BE2C (cell line): ENCODE measurements at regions not wholly inside any gene's neighbourhood (a gene's known extent, or its start where the extent isn't known, plus 50 kb on each side); places are given as distances from the start of the nearest gene placed in this dataset.
"Not testable (repeated sequence)": the region's sequence is repeated elsewhere in the genome, so short reads cannot be mapped to it uniquely, and the experiment has no call there.

Source experiments
- DNase-seq: peaks from one replicate; pipeline ENCODE4 v3.0.0-alpha.2; 2020
- H3K27me3 ChIP-seq: fragments of 250-450 bp; sonication (Bioruptor Pico); 2 replicates; pipeline ENCODE4 v1.5.1; 2020; ENCODE audit warnings: mild to moderate bottlenecking
- H3K36me3 ChIP-seq: fragments of 250-450 bp; sonication (Bioruptor Pico); 2 replicates; pipeline ENCODE4 v1.5.1; 2020; ENCODE audit warnings: mild to moderate bottlenecking
- H3K4me1 ChIP-seq: fragments of 250-450 bp; sonication (Bioruptor Pico); 2 replicates; pipeline ENCODE4 v1.5.1; 2020
- H3K4me3 ChIP-seq: 2 replicates; pipeline ENCODE4 v1.5.1; 2011; ENCODE audit warnings: low read depth, low read length
- H3K9me3 ChIP-seq: fragments of 250-450 bp; sonication (Bioruptor Pico); 2 replicates; pipeline ENCODE4 v1.5.1; 2020
- CTCF ChIP-seq: IDR thresholded peaks from 2 replicates; pipeline ENCODE4 v1.5.1; 2012; ENCODE audit warnings: mild to moderate bottlenecking, low read depth, low read length

- H3K4me3 ChIP-seq = no peak overlapping the region
- TF ChIP-seq CTCF = no peak
- H3K36me3 ChIP-seq = no peaks in the 10 kb centered on the region
- H3K4me1 ChIP-seq = no peaks in the 10 kb centered on the region
- H3K27me3 ChIP-seq = no peaks in the 10 kb centered on the region
- no peaks in the 10 kb centered on the region for H3K9me3 ChIP-seq
- no peak for DNase-seq
These were observed 97.7 kb upstream of the KIF2A start for GRCh38 chr5:62208218-62208852.

GRCh38 chr5:62211405-62211804 is 94.6 kb upstream of the KIF2A start:
- no peaks in the 10 kb centered on the region for H3K9me3 ChIP-seq
- H3K27me3 ChIP-seq = 0 out of 2 replicates have a peak, but pooled peaks cover 5% of the 10 kb centered on the region
- no peak overlapping the region for H3K4me3 ChIP-seq
- TF ChIP-seq CTCF = no peak
- H3K4me1 ChIP-seq = no peaks in the 10 kb centered on the region
- no peaks in the 10 kb centered on the region for H3K36me3 ChIP-seq
- no peak for DNase-seq

GRCh38 chr5:62212648-62213047 is 93.4 kb upstream of the KIF2A start:
- H3K9me3 ChIP-seq = no peaks in the 10 kb centered on the region
- H3K4me1 ChIP-seq = no peaks in the 10 kb centered on the region
- DNase-seq = no peak
- H3K36me3 ChIP-seq = no peaks in the 10 kb centered on the region
- TF ChIP-seq CTCF = no peak
- H3K27me3 ChIP-seq = 0 out of 2 replicates have a peak, but pooled peaks cover 5% of the 10 kb centered on the region
- H3K4me3 ChIP-seq = no peak overlapping the region

GRCh38 chr5:62214701-62215100 is 91.3 kb upstream of the KIF2A start:
- Histone ChIP-seq H3K27me3 (0 out of 2 replicates have a peak, but pooled peaks cover 5% of the 10 kb centered on the region), H3K36me3 (no peaks in the 10 kb centered on the region), H3K9me3 (no peaks in the 10 kb centered on the region), H3K4me3 (no peak overlapping the region), H3K4me1 (no peaks in the 10 kb centered on the region)
- no peak for TF ChIP-seq CTCF
- no peak for DNase-seq

GRCh38 chr5:62216603-62217002 is 89.4 kb upstream of the KIF2A start:
- not testable (repeated sequence) for H3K4me1 ChIP-seq, H3K27me3 ChIP-seq, H3K9me3 ChIP-seq, H3K4me3 ChIP-seq, H3K36me3 ChIP-seq, DNase-seq

GRCh38 chr5:62217095-62217494 is 88.9 kb upstream of the KIF2A start:
- not testable (repeated sequence) for H3K36me3 ChIP-seq, H3K27me3 ChIP-seq, H3K4me3 ChIP-seq, DNase-seq, H3K4me1 ChIP-seq, H3K9me3 ChIP-seq

- H3K4me3 ChIP-seq, DNase-seq, H3K36me3 ChIP-seq, H3K27me3 ChIP-seq, H3K4me1 ChIP-seq, H3K9me3 ChIP-seq: not testable (repeated sequence)
These were observed 87.1 kb upstream of the KIF2A start for GRCh38 chr5:62218860-62219259.

- not testable (repeated sequence) for H3K9me3 ChIP-seq, H3K4me1 ChIP-seq, H3K36me3 ChIP-seq, H3K4me3 ChIP-seq, DNase-seq, H3K27me3 ChIP-seq
These were observed 84.1 kb upstream of the KIF2A start for GRCh38 chr5:62221881-62222280.

- H3K4me1 ChIP-seq, H3K27me3 ChIP-seq, H3K4me3 ChIP-seq, DNase-seq, H3K9me3 ChIP-seq, H3K36me3 ChIP-seq: not testable (repeated sequence)
These were observed 83.7 kb upstream of the KIF2A start for GRCh38 chr5:62222305-62222704.
